ENCODE measurements at regions not wholly inside any gene's neighbourhood (a gene's known extent, or its start where the extent isn't known, plus 50 kb on each side); places are given as distances from the start of the nearest gene placed in this dataset.
"Not testable (repeated sequence)": the region's sequence is repeated elsewhere in the genome, so short reads cannot be mapped to it uniquely, and the experiment has no call there.

DNA sequence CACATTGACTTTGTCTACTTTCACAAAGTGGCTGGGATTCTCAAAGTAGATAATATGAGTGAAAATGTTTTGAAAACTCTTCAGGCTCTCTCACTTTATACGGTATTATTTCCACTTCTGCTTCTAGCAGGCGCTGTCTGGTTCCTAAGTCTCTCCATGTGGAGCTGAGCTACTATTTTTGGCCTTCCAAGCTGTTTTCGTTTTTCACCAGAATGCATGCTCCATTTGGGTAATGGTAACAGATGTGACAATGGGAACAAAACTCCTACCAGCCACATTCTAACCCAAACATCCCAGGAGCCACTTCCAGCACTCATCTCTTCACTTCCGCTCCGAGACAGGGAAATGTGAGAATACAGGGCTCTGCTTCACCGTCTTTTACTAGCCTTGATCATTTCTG is 586.7 kb downstream of the NTRK3 start:
- TF ChIP-seq, protein P1, sequence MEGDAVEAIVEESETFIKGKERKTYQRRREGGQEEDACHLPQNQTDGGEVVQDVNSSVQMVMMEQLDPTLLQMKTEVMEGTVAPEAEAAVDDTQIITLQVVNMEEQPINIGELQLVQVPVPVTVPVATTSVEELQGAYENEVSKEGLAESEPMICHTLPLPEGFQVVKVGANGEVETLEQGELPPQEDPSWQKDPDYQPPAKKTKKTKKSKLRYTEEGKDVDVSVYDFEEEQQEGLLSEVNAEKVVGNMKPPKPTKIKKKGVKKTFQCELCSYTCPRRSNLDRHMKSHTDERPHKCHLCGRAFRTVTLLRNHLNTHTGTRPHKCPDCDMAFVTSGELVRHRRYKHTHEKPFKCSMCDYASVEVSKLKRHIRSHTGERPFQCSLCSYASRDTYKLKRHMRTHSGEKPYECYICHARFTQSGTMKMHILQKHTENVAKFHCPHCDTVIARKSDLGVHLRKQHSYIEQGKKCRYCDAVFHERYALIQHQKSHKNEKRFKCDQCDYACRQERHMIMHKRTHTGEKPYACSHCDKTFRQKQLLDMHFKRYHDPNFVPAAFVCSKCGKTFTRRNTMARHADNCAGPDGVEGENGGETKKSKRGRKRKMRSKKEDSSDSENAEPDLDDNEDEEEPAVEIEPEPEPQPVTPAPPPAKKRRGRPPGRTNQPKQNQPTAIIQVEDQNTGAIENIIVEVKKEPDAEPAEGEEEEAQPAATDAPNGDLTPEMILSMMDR (IDR thresholded peaks at IDR 0.05): no peak
- Histone ChIP-seq H3K27ac (ENCODE audit: low read length) (no peak overlapping the region), H3K4me1 (ENCODE audit: control insufficient read depth, insufficient read depth, low read length) (no peaks in the 10 kb centered on the region), H3K36me3 (ENCODE audit: control insufficient read depth, insufficient read depth, low read length) (no peaks in the 10 kb centered on the region), H3K27me3 (ENCODE audit: control insufficient read depth, insufficient read depth, low read length) (no peaks in the 10 kb centered on the region), H3K9me3 (ENCODE audit: control insufficient read depth, insufficient read depth, low read length) (peaks cover 7% of the 10 kb centered on the region), H3K4me3 (ENCODE audit: low read length) (no peak overlapping the region)
- Mint-ChIP-seq H3K4me3 (no peak overlapping the region), H3K36me3 (no peaks in the 10 kb centered on the region), H3K27me3 (ENCODE audit: low read depth in 2 of 2) (no peaks in the 10 kb centered on the region), H3K4me1 (no peaks in the 10 kb centered on the region), H3K27ac (no peak overlapping the region), H3K9me3 (peaks cover 12 to 13% of the 10 kb centered on the region in 2 donors)
- WGBS (ENCODE audit: insufficient coverage): 87% methylated on average over 5 of the region's 6 CpGs
- DNase-seq (no peak), ATAC-seq (no peak)
- intact Hi-C loops (cut with micrococcal nuclease): no loop called here

DNA sequence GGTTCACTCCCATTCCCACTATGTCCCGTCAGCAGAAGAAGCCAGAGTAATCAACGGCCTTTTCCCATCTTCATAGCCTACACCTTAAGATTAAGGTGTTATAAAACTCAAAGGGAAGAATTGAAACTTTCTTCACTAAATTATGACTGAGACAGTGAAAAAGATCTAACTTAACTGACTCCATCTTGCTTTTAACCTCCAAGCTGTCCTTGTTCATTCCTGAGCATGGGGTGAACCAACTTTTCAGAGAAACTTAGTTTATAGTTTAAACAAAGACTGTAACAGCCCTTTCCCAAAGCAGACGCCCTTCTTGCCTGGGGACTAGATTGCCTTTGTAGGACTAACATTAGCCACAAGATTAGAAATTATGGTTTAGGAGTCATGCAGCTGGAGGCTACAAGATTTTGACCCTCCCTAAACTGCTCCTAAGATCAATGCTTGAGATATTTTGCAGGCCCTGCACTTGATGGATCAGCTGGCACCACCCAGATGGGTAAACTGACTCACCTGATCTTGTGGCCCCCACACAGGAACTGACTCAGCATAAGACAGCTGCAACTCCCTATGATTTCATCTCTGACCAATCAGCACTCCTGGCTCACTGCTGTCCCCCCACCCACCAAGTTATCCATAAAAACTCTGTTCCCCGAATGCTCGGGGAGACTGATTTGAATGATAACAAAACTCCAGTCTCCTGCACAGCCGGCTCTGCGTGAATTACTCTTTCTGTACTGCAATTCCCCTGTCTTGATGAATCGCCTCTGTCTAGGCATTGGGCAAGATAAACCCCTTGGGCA is 587.6 kb downstream of the NTRK3 start:
- H3K27me3 ChIP-seq (ENCODE audit: control insufficient read depth, insufficient read depth, low read length); H3K36me3 ChIP-seq (ENCODE audit: control insufficient read depth, insufficient read depth, low read length); intact Hi-C loops (cut with micrococcal nuclease); H3K27me3 Mint-ChIP-seq (ENCODE audit: low read depth in 2 of 2); H3K4me1 Mint-ChIP-seq; H3K4me1 ChIP-seq (ENCODE audit: control insufficient read depth, insufficient read depth, low read length); H3K27ac ChIP-seq (ENCODE audit: low read length); H3K27ac Mint-ChIP-seq; H3K4me3 ChIP-seq (ENCODE audit: low read length); DNase-seq; H3K4me3 Mint-ChIP-seq; ATAC-seq; H3K36me3 Mint-ChIP-seq; H3K9me3 ChIP-seq (ENCODE audit: control insufficient read depth, insufficient read depth, low read length): not testable (repeated sequence)
- WGBS (ENCODE audit: insufficient coverage): 91% methylated on average over 6 of the region's 8 CpGs
- H3K9me3 Mint-ChIP-seq: peaks cover 10 to 12% of the 10 kb centered on the region in 2 donors

DNA sequence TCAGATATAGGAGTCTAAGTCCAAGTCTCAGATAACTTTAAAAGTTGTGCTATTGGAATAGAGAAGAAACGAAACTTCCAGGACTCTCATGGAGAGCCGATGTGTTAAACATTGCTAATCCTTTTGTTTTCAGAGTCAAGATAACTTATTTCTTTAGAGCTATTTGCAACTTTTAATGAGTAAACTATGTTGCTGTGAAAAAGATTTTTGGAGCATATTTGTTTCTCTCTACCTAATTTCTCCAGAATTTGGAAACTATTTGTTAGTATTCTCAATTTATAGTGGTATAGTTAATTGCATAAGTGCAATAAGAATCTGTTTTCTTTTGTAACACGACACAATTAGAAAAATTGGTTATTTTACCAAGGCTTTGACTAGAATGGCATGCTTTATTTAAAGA is 588.9 kb downstream of the NTRK3 start:
- TF ChIP-seq, protein P1 (IDR thresholded peaks at IDR 0.05): no peak
- H3K4me3 ChIP-seq (ENCODE audit: low read length): no peak overlapping the region
- peaks cover 17% of the 10 kb centered on the region for H3K9me3 ChIP-seq (ENCODE audit: control insufficient read depth, insufficient read depth, low read length)
- Mint-ChIP-seq H3K9me3 (peaks cover 7 to 9% of the 10 kb centered on the region in 2 donors), H3K4me3 (no peak overlapping the region), H3K27ac (no peak overlapping the region), H3K27me3 (ENCODE audit: low read depth in 2 of 2) (no peaks in the 10 kb centered on the region), H3K36me3 (no peaks in the 10 kb centered on the region), H3K4me1 (no peaks in the 10 kb centered on the region)
- H3K27ac ChIP-seq (ENCODE audit: low read length): no peak overlapping the region
- H3K4me1 ChIP-seq (ENCODE audit: control insufficient read depth, insufficient read depth, low read length): no peaks in the 10 kb centered on the region
- H3K27me3 ChIP-seq (ENCODE audit: control insufficient read depth, insufficient read depth, low read length): no peaks in the 10 kb centered on the region
- intact Hi-C loops (cut with micrococcal nuclease): no loop called here
- WGBS (ENCODE audit: insufficient coverage): 80% methylated on average over 3 of the region's 3 CpGs
- ATAC-seq (no peak), DNase-seq (no peak)
- no peaks in the 10 kb centered on the region for H3K36me3 ChIP-seq (ENCODE audit: control insufficient read depth, insufficient read depth, low read length)

DNA sequence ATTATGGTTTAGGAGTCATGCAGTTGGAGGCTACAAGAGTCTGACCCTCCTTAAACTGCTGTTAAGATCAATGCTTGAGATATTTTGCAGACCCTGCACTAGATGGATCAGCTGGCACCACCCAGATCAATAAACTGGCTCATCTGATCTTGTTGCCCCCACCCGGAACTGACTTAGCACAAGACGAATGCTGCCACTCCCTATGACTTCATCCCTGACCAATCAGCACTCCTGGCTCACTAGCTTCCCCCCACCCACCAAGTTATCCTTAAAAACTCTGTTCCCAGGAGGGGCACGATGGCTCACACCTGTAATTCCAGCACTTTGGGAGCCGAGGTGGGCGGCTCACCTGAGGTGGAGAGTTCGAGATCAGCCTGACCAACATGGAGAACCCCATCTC is 594.0 kb downstream of the NTRK3 start:
- TF ChIP-seq, protein P1 (IDR thresholded peaks at IDR 0.05): no peak
- H3K27ac Mint-ChIP-seq: no peak overlapping the region
- no peak for DNase-seq
- H3K4me1 ChIP-seq (ENCODE audit: control insufficient read depth, insufficient read depth, low read length): no peaks in the 10 kb centered on the region
- H3K36me3 Mint-ChIP-seq: no peaks in the 10 kb centered on the region
- no peak overlapping the region for H3K4me3 ChIP-seq (ENCODE audit: low read length)
- H3K36me3 ChIP-seq (ENCODE audit: control insufficient read depth, insufficient read depth, low read length): no peaks in the 10 kb centered on the region
- H3K27ac ChIP-seq (ENCODE audit: low read length): no peak overlapping the region
- intact Hi-C loops (cut with micrococcal nuclease): no loop called here
- 94% methylated on average over 6 of the region's 6 CpGs for WGBS (ENCODE audit: insufficient coverage)
- ATAC-seq: no peak
- peaks cover 10% of the 10 kb centered on the region for H3K9me3 ChIP-seq (ENCODE audit: control insufficient read depth, insufficient read depth, low read length)
- H3K27me3 Mint-ChIP-seq (ENCODE audit: low read depth in 2 of 2): no peaks in the 10 kb centered on the region
- no peaks in the 10 kb centered on the region for H3K27me3 ChIP-seq (ENCODE audit: control insufficient read depth, insufficient read depth, low read length)
- H3K4me3 Mint-ChIP-seq: no peak overlapping the region
- H3K9me3 Mint-ChIP-seq: peaks cover 0 to 6% of the 10 kb centered on the region in 2 donors
- H3K4me1 Mint-ChIP-seq: no peaks in the 10 kb centered on the region

All from natural killer cell (primary cell).